GF-D8 (cell line): ENCODE measurements at regions not wholly inside any gene's neighbourhood (a gene's known extent, or its start where the extent isn't known, plus 50 kb on each side); places are given as distances from the start of the nearest gene placed in this dataset.
"Not testable (repeated sequence)": the region's sequence is repeated elsewhere in the genome, so short reads cannot be mapped to it uniquely, and the experiment has no call there.

ENCODE experiments used
- DNase-seq: peaks from one replicate; lab custom pipeline; 2025; lab: John Stamatoyannopoulos, UW

DNA sequence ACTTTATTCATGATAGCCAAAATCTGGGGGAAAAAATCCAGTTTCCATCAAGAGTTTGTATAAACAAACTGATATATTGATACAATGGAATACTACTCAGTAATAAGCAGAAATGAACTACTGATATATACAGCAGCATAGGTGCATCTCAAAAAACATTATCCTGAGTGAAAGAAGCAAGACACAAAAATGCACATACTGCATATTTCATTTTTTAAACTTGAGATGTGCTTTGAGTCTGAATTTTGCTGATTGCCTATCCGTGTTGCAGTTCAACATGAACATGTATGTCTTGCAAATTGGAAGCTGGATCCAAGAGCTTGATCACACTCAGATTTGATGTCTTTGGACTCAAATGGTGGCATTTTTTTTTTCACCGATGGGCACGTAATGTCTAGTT, 132.4 kb downstream of the TSEN15 start:
- no peak for DNase-seq

GRCh38 chr1:184184614-184185013, 133.1 kb downstream of the TSEN15 start:
- DNase-seq: not testable (repeated sequence)

- DNase-seq: no peak
Measured at GRCh38 chr1:184185347-184185746, 133.8 kb downstream of the TSEN15 start.

GRCh38 chr1:184186167-184186566, 134.6 kb downstream of the TSEN15 start:
- no peak for DNase-seq

DNA sequence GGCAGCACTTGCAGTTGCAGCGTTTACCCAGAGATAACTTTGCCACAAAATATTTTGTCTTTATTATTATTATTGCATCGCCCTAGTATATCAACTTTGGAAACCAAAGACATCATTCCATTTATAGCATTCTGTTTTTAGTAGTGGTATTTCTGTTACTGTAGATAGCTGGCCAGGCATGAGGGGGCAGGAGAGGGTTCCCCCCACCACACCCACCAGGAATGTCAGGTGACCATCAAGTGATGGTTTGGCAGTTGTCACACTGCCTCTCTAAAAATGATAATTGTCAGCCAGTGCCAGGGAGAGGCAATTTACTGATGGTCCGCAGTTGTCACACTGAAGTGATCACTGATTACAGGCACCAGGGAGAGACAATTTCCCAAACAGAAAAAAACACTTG, 135.6 kb downstream of the TSEN15 start:
- DNase-seq: no peak

DNA sequence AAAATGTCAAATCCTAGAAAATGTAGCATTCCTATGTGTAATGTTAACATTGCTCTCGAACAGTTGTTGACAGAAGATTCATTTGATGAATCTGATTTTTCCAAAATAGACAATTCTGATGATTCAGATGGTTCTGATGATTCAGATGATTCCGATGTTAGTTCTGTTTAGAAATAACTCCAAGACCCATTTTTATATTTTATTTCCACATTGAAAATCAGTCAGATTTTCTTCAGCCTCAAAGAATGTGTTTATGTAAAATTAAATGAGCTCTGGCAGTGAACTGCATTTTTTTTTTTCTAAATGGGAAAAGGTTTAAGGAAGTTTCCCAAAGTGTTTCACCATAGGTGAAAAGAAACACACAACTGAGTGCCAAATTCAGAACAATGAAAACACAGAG, 136.5 kb downstream of the TSEN15 start:
- no peak for DNase-seq

GRCh38 chr1:184189361-184189760, 137.8 kb downstream of the TSEN15 start:
- DNase-seq: no peak

DNA sequence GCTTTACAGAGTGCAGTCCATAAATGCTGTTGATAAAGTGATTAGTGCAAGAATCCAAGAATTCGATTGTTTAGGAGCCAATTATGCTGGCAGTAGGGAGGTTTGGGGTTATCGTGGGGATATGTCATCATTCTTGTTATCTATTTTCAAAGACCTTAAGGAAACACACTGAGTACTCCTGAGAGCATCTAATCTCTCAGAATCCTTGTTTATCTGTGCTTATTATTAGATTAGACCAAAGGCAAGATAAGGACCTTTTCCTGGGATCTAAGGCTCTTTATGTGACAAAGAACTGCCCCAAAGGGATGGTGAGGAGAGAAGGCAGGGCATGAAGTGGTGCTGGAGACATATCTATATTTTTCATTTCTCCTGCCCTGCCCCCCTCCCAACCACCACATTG, 139.1 kb downstream of the TSEN15 start:
- no peak for DNase-seq

GRCh38 chr1:184191181-184191621, 139.7 kb downstream of the TSEN15 start:
- no peak for DNase-seq

- DNase-seq: no peak
Measured at GRCh38 chr1:184192796-184193195, 141.3 kb downstream of the TSEN15 start.

- no peak for DNase-seq
Measured at GRCh38 chr1:184193451-184193850, 141.9 kb downstream of the TSEN15 start.

- no peak for DNase-seq
Measured at GRCh38 chr1:184194236-184194635, 142.7 kb downstream of the TSEN15 start.

- not testable (repeated sequence) for DNase-seq
Measured at GRCh38 chr1:184195722-184196121, 144.2 kb downstream of the TSEN15 start.

DNA sequence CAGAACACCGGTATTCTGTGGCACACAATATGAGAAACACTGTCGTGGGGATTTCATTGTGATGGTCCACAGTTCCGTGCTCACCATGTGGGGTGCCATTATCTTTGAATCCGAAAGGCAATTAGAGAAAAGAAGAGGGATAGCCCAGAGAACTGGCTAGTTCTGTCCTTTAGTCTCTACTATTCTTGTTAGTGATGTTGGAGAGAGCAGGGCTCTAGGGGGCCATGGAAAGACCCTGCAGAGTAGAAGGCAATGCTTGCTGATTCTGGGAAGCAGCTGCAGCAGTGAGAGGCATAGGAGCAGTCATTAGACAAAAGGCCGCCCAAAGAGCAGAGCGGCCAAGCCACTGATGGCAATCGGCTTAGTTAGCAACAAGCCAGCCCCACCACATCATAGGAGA, 146.3 kb downstream of the TSEN15 start:
- DNase-seq: no peak

DNA sequence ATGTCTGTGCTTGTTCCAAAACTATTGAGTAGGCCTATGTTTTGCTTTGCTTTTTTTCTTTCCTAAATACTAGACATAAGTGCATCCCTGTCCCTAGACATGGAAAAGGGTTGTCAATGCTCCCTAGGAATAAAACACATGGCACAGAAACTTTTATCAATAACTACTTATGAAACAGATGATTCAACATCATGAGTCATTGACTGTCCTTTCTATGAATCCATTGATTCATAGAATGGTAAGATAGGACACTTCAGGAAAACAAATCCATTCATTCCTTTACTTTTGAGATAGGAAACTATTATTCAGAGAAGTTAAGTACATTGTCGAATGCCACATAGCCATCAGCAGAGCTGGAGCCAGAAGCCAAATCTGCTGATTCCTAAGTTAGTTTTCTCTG, 147.5 kb downstream of the TSEN15 start:
- DNase-seq: no peak

GRCh38 chr1:184199438-184200085, 148.0 kb downstream of the TSEN15 start:
- no peak for DNase-seq

DNA sequence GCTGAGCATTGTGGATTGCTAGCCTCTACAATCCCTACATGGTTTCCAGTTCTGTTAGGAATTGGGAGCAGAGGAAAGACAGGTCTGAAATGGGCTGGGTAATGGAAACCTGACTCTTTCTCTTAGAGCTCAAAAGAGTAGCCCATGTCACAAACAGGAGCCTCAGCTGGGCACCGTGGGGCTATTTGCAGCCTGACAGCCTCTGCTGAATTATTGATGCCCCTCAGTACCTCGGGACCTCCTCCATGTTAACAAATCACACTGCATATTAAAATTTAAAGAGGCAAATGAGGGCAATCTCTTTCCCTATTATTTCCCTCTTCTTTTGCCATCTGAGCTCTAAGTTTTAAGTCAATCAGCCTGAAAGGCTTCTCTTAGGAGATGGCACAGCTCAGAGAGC, 157.1 kb downstream of the TSEN15 start:
- DNase-seq: no peak

- no peak for DNase-seq
Measured at GRCh38 chr1:184210031-184210430, 158.5 kb downstream of the TSEN15 start.

DNA sequence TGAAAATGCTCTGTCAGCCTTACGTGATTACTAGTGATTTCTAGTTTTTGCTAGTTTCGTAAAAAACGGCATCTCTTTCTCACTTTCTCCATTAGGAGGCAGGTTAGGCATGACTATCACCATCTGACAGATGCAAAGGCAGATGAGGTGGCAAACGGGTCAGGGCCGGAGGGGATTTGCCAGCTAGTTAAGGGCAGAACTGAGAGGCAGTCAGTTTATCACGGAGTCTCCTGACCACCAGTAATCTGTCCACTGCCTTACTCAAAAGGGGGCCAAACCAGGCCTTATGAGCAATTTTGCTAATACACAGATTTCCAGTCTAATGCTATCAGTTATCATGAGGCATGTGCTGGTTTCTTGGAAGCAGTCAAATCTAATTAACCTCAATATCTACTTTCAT, 159.3 kb downstream of the TSEN15 start:
- no peak for DNase-seq

GRCh38 chr1:184212649-184213314, 161.3 kb downstream of the TSEN15 start:
- DNase-seq: no peak

- DNase-seq: no peak
Measured at GRCh38 chr1:184214128-184214527, 162.6 kb downstream of the TSEN15 start.

DNA sequence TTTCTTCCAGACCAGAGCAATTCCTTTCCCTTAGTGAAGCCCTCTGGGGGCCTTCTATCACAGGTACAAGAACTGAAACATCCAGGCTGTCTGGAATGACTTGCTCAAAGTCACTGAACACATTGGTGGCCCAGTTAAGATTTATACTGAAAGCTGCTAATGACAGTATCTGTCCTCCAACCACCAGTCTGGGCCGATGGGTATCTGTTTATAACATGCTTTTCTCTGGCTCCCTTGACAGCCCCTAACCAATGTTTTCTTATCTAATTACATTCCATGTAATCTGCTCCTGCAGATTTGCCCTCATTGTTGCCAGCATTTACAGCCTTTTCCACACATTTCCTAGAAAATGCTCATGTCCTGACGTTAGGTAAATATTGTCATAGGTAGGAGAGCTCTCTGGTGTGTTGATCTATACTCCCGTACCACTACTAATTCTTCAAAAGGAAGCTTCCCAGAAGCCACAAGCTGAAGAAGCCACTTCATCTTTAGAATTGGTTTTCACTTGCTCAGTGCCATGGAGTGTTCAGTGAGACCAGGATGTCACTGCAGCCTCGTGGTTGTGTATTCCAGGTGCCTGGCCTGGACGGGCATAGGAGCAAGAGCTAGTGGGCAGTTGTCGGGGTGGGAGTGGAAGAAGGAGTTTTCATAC, 163.9 kb downstream of the TSEN15 start:
- DNase-seq: no peak

GRCh38 chr1:184218458-184219075, 167.0 kb downstream of the TSEN15 start:
- DNase-seq: no peak
